ENCODE measurements at regions not wholly inside any gene's neighbourhood (a gene's known extent, or its start where the extent isn't known, plus 50 kb on each side); places are given as distances from the start of the nearest gene placed in this dataset.

GRCh38 chr13:84296401-84296800, 414.1 kb upstream of the SLITRK1 start:
- no peak for DNase-seq (ENCODE audit: low spot score)

DNA sequence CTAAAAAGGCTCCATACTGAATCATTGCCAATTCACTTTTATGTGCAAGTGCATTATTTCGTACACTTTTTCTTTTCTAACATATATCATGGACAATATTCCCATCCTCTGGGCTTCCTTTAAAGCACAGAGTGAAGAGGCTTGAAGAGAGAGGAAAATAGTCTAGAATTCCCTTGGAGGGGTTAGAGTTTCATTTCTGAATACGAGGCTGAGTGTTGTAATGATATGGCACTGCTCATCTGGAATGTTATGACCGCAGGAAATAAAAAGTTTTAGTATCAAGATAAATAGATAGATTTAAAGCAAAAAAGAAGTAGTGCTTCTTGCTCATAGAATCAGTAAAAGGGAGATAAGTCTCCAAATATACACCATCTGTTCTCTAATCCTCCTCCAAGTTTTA, 412.3 kb upstream of the SLITRK1 start:
- no peak for DNase-seq (ENCODE audit: low spot score)

DNA sequence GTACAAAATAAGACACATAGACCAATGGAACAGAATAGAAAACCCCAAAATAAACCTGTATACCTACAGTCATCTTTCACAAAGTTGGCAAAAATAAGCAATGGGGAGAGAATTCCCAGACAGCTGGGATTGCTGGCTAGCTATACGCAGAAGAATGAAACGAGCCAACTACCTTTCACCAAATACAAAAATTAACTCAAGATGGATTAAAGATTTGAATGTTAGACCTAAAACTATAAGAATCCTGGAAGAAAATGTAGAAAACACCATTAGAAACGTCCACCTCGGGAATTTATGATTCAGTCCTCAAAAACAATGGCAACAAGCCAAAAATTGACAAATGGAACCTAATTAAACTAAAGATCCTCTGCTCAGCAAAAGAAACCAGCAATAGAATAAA, 408.1 kb upstream of the SLITRK1 start:
- no peak for DNase-seq (ENCODE audit: low spot score)

DNA sequence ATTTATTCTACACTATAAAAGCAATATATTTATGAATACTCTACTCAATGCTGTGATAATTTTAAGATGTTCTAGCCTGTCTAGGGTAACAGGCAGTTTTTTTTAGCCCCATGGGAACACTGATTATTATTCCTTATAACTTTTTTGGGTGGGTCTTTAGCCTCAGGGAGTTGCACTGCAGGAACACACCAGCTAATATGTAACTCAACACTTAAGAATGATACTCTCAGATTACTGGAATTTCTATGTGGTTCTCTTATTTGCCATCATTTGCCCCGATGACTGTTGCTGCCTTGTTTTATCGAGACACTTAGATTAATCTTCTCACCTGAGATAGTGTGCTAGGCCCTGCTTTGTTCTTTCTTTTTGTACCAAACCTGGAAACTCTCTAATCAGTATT, 396.9 kb upstream of the SLITRK1 start:
- DNase-seq (ENCODE audit: low spot score), result no peak

- no peak for DNase-seq (ENCODE audit: low spot score)
These were observed 390.7 kb upstream of the SLITRK1 start for GRCh38 chr13:84272877-84273562.

DNA sequence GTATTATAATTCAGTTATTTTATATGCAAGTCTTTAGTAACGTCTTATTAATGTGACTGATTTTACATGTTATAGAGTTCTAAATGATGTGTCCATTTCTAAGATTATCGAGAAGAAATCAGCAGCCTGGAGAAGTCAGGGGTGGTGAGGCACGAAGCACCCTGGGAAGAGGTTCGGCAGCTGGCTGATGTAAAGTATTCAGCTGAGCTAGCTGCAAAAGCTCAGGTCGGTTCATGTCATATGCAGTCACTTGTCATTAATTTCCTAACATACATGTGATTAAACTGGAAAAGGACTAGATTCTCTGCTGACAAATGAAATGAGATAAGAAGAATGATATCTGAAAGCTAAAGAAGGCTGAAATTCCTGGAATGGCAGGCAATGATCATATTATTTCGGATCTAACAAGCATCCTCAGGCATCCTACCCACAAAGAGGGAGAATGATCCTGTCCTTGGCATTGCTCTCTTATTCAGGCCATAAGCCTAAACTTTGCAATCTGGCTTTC, 383.0 kb upstream of the SLITRK1 start:
- DNase-seq (ENCODE audit: low spot score), result no peak

GRCh38 chr13:84263354-84264069, 381.2 kb upstream of the SLITRK1 start:
- no peak for DNase-seq (ENCODE audit: low spot score)

- DNase-seq (ENCODE audit: low spot score), result no peak
These were observed 373.0 kb upstream of the SLITRK1 start for GRCh38 chr13:84255226-84255797.

GRCh38 chr13:84249463-84249862, 367.2 kb upstream of the SLITRK1 start:
- DNase-seq (ENCODE audit: low spot score), result no peak

GRCh38 chr13:84243340-84243739, 361.1 kb upstream of the SLITRK1 start:
- DNase-seq (ENCODE audit: low spot score), result no peak

GRCh38 chr13:84239032-84239431, 356.8 kb upstream of the SLITRK1 start:
- no peak for DNase-seq (ENCODE audit: low spot score)

DNA sequence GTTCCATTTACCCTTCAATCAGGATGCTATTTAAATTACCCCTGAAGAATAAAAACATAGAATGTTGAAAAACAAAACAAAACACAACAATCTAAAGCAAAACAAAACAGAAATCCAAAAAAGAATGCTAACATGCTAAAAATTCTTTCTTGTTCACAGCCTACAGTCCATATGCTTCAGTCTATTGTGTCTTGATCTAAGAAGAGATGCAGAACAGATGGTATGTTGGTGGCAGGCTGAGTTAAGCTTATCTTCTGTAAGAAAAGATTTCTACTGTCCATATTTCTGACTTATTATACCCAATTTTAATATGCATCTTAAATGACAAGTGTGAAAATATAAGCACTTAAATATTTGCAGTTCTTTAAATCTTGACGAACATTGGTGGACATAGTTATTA, 356.1 kb upstream of the SLITRK1 start:
- DNase-seq (ENCODE audit: low spot score), result no peak

DNA sequence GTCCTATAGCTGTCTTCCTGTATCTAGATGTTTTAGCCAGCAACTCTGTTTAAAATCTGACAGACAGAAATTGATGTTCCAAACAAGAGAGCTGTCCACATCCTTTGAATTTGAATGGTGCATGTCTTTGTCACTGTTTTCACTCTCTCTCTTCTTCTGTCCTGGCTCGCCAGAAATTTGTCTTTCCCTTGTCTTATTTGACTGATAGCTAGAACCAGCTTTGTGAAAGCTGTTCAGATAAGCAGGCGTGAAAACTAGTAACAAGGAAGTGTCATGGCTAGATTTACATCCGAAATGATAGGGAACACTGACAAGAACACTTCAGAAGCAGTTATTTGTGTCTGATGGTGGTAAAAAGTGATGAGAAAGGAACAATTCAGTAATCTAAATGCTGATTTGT, 354.9 kb upstream of the SLITRK1 start:
- DNase-seq (ENCODE audit: low spot score), result no peak

DNA sequence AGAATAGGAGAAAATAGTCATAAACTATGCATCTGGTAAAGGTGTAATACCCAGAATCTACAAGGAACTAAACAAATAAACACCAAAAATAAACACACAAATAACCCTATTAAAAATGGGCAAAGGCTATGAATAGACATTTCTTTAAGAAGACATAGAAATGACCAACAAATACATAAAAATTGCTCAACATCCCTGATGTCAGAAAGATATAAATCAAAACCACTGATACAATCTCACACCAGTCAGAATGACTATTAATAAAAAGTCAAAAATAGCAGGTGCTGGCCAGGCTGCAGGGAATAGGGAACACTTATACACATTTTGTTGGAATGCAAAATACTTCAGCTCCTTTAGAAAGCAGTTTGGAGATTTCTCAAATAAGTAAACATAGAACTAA, 352.1 kb upstream of the SLITRK1 start:
- no peak for DNase-seq (ENCODE audit: low spot score)

DNA sequence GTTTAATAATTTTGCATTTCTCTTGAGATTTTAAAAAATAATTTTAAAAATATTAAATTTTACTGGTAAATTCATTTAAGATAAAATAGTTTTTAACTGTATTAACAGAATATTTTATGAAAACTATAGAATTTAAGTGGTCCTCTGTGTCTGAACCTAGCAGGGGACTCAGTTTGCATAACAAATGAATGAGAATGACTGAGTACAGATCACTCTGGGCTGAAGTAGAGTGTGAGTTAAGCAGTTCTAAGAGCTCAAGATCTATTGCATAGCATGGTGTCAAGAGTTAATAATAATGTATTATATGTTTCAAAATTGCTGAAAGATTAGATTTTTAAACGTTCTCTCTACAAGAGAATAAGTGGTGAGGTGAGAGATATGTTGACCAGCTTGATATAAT, 348.3 kb upstream of the SLITRK1 start:
- no peak for DNase-seq (ENCODE audit: low spot score)

GRCh38 chr13:84211048-84211447, 328.8 kb upstream of the SLITRK1 start:
- no peak for DNase-seq (ENCODE audit: low spot score)

- no peak for DNase-seq (ENCODE audit: low spot score)
These were observed 326.1 kb upstream of the SLITRK1 start for GRCh38 chr13:84208246-84208910.

- DNase-seq (ENCODE audit: low spot score), result no peak
These were observed 325.2 kb upstream of the SLITRK1 start for GRCh38 chr13:84207509-84207908.

- no peak for DNase-seq (ENCODE audit: low spot score)
These were observed 318.7 kb upstream of the SLITRK1 start for GRCh38 chr13:84200971-84201370.

GRCh38 chr13:84192125-84192524, 309.9 kb upstream of the SLITRK1 start:
- DNase-seq (ENCODE audit: low spot score), result no peak

GRCh38 chr13:84191139-84191538, 308.9 kb upstream of the SLITRK1 start:
- DNase-seq (ENCODE audit: low spot score), result no peak

- no peak for DNase-seq (ENCODE audit: low spot score)
These were observed 305.4 kb upstream of the SLITRK1 start for GRCh38 chr13:84187626-84188025.

All from AG08395 (cell line).